ENCODE measurements at regions not wholly inside any gene's neighbourhood (a gene's known extent, or its start where the extent isn't known, plus 50 kb on each side); places are given as distances from the start of the nearest gene placed in this dataset.

DNA sequence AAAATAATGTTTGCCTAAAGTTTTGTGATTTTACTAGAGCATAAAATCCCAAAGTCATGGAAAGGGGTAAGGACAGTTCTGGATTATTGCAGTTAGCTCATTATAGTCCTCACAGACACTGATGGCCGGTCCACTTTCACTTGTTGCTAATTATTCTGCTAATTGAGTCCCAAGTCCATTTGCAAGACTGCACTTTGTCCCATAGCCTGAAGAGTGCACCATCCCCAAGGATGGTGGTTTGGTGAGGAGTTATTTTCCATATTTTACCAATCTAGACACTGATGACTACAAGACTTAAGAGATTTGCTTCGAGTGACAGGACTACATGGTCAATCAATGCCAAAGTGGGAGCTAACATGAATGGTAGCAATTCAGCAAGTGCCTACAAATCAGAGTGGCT is 181.8 kb upstream of the CACNA2D1 start:
- TF ChIP-seq, protein P1, sequence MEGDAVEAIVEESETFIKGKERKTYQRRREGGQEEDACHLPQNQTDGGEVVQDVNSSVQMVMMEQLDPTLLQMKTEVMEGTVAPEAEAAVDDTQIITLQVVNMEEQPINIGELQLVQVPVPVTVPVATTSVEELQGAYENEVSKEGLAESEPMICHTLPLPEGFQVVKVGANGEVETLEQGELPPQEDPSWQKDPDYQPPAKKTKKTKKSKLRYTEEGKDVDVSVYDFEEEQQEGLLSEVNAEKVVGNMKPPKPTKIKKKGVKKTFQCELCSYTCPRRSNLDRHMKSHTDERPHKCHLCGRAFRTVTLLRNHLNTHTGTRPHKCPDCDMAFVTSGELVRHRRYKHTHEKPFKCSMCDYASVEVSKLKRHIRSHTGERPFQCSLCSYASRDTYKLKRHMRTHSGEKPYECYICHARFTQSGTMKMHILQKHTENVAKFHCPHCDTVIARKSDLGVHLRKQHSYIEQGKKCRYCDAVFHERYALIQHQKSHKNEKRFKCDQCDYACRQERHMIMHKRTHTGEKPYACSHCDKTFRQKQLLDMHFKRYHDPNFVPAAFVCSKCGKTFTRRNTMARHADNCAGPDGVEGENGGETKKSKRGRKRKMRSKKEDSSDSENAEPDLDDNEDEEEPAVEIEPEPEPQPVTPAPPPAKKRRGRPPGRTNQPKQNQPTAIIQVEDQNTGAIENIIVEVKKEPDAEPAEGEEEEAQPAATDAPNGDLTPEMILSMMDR (IDR thresholded peaks at IDR 0.05) = no peak
- no peak for TF ChIP-seq POLR2A (IDR thresholded peaks at IDR 0.05)
